H1 (cell line): ENCODE measurements at regions not wholly inside any gene's neighbourhood (a gene's known extent, or its start where the extent isn't known, plus 50 kb on each side); places are given as distances from the start of the nearest gene placed in this dataset.

ENCODE experiments used
- ATF3 ChIP-seq: IDR thresholded peaks from 2 replicates; pipeline ENCODE4 v1.6.1; 2011; ENCODE audit warnings: low read depth, mild to moderate bottlenecking, low read length; ENCODE audit not compliant: insufficient read depth
- CBX5 ChIP-seq: fragments of 300-800, 300-1000 bp; sonication (generic); IDR thresholded peaks from 2 replicates; pipeline ENCODE4 v1.7.1; 2016; ENCODE audit warnings: antibody characterized with exemption, low read length, low read depth
- CEBPB ChIP-seq: IDR thresholded peaks from 2 replicates; pipeline ENCODE4 v1.6.1; 2012; ENCODE audit warnings: low read depth, low read length
- CTCF ChIP-seq, 3 experiments: IDR thresholded peaks; 1 replicate in 2 of 3; 2 replicates in 1 of 3; pipeline versions ENCODE4 v1.5.1 to v1.6.1; 2011; ENCODE audit warnings: low read length in 3 of 3, mild to moderate bottlenecking in 3 of 3, inconsistent platforms in 2 of 3, low read depth in 1 of 3, moderate library complexity in 1 of 3; ENCODE audit not compliant: insufficient read depth in 1 of 3; ENCODE audit errors: control extremely low read depth in 1 of 3
- EGR1 ChIP-seq: IDR thresholded peaks from 2 replicates; pipeline ENCODE4 v1.6.1; 2011; ENCODE audit warnings: low read depth, low read length, borderline replicate concordance
- EZH2 ChIP-seq: fragments of 200-600 bp; sonication (generic); IDR thresholded peaks from 2 replicates; pipeline ENCODE4 v1.7.1; 2012; ENCODE audit warnings: low read depth, mild to moderate bottlenecking, moderate library complexity, low read length, inconsistent platforms; ENCODE audit not compliant: severe bottlenecking
- GABPA ChIP-seq: IDR thresholded peaks from 2 replicates; pipeline ENCODE4 v1.6.1; 2011; ENCODE audit warnings: mild to moderate bottlenecking, low read length, moderate library complexity, borderline replicate concordance; ENCODE audit not compliant: insufficient read depth
- JUND ChIP-seq: IDR thresholded peaks from 2 replicates; pipeline ENCODE4 v1.6.1; 2011; ENCODE audit warnings: mild to moderate bottlenecking, improper control_type of control experiment, low read length
- MAX ChIP-seq: IDR thresholded peaks from 2 replicates; pipeline ENCODE4 v1.6.1; 2012; ENCODE audit warnings: inconsistent platforms
- POLR2A ChIP-seq, 2 experiments: IDR thresholded peaks; 1 replicate in 1 of 2; 2 replicates in 1 of 2; pipeline ENCODE4 v1.6.1; 2011; ENCODE audit warnings: low read depth in 2 of 2, low read length in 2 of 2, mild to moderate bottlenecking in 2 of 2; ENCODE audit errors: control extremely low read depth in 1 of 2
- TAF1 ChIP-seq: IDR thresholded peaks from 2 replicates; pipeline ENCODE4 v1.6.1; 2011; ENCODE audit warnings: mild to moderate bottlenecking, low read depth, low read length
- TEAD4 ChIP-seq: IDR thresholded peaks from 2 replicates; pipeline ENCODE4 v1.6.1; 2012; ENCODE audit warnings: low read depth, low read length, inconsistent platforms, mixed read lengths
- YY1 ChIP-seq: IDR thresholded peaks from 2 replicates; pipeline ENCODE4 v1.6.1; 2011; ENCODE audit warnings: low read depth, mild to moderate bottlenecking, low read length

DNA sequence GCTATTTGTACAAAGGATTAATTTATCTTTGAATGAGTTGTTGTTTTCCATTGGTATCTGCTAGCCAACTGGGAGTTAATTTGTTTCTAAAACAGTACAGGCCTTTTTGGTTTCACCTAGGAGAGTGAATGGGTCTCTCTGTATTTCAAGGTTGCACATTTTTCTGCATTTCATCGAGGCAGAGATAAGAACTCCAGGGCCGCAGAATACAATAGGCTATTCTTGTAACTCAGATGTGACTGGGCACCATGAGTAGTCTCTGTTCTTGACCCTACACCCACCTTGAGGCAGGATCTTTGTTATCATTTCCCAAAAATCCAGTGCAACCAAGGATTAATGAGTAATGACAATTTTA lies 51.7 kb upstream of the OR9Q1 start:
- TF ChIP-seq EGR1: no peak
- no peak for TF ChIP-seq POLR2A (IDR thresholded peaks at IDR 0.05; ENCODE audit: control extremely low read depth in 1 of 2, low read depth in 2 of 2, low read length in 2 of 2)
- TF ChIP-seq CTCF (IDR thresholded peaks at IDR 0.05; ENCODE audit: control extremely low read depth in 1 of 3, insufficient read depth in 1 of 3, low read depth in 1 of 3, low read length in 3 of 3): no peak
- no peak for TF ChIP-seq MAX
- no peak for TF ChIP-seq EZH2
- no peak for TF ChIP-seq CEBPB
- no peak for TF ChIP-seq TAF1
- TF ChIP-seq GABPA: no peak
- no peak for TF ChIP-seq ATF3
- no peak for TF ChIP-seq TEAD4
- TF ChIP-seq YY1: no peak
- TF ChIP-seq JUND: no peak
- no peak for TF ChIP-seq CBX5
